ENCODE measurements at regions not wholly inside any gene's neighbourhood (a gene's known extent, or its start where the extent isn't known, plus 50 kb on each side); places are given as distances from the start of the nearest gene placed in this dataset.

DNA sequence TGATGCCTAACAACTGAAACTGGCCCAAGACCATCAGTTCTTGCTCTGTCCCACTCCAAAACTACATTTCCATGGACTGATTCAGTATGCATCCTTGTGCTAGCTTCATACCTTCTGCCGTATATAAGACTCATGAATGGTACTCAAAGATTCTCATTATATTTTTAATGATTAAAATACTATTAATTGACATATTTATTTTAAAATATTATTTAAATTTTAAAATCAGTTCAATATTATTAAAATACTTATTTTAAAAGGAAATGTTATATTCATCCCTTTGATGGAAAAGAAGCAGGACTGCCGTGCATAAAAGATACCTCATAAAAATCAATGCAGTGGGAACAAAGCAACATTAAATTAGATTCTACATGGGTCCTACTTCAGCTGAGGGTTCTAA lies 153.4 kb downstream of the AXIN2 start:
- TF ChIP-seq, protein P1, sequence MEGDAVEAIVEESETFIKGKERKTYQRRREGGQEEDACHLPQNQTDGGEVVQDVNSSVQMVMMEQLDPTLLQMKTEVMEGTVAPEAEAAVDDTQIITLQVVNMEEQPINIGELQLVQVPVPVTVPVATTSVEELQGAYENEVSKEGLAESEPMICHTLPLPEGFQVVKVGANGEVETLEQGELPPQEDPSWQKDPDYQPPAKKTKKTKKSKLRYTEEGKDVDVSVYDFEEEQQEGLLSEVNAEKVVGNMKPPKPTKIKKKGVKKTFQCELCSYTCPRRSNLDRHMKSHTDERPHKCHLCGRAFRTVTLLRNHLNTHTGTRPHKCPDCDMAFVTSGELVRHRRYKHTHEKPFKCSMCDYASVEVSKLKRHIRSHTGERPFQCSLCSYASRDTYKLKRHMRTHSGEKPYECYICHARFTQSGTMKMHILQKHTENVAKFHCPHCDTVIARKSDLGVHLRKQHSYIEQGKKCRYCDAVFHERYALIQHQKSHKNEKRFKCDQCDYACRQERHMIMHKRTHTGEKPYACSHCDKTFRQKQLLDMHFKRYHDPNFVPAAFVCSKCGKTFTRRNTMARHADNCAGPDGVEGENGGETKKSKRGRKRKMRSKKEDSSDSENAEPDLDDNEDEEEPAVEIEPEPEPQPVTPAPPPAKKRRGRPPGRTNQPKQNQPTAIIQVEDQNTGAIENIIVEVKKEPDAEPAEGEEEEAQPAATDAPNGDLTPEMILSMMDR (conservative IDR thresholded peaks at IDR 0.05): no peak
- no peak overlapping the region for H3K4me3 Mint-ChIP-seq
- no peak overlapping the region for H3K27ac Mint-ChIP-seq (ENCODE audit: unreplicated experiment)
- no peak for DNase-seq (ENCODE audit: low read depth, low spot score)
- H3K9me3 Mint-ChIP-seq: peaks cover 14% of the 10 kb centered on the region
- H3K27me3 Mint-ChIP-seq (ENCODE audit: low read depth): no peaks in the 10 kb centered on the region
- H3K4me1 Mint-ChIP-seq: peaks cover 11% of the 10 kb centered on the region
- peaks cover 3% of the 10 kb centered on the region for H3K36me3 Mint-ChIP-seq (ENCODE audit: low read depth)

DNA sequence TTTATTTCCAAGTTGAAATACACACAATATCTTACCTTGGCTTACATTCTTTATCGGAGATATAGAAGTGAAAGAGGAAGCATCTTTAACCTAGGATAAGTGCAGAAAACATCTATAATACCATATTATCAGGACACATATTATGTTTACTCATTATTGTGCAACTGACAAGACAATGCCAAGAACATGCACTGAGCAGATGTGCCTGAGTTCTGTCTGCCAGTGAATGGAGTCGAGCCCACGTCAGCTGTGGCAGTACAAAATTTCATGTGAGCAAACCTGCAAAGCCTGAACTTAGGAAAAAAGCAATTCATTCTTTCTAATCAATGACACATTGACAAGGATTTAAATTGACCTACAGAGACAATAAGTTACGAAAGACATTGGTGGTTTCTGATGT lies 154.4 kb downstream of the AXIN2 start:
- Mint-ChIP-seq H3K36me3 (ENCODE audit: low read depth) (peaks cover 3% of the 10 kb centered on the region), H3K9me3 (peaks cover 9% of the 10 kb centered on the region), H3K27ac (ENCODE audit: unreplicated experiment) (no peak overlapping the region), H3K4me1 (peaks cover 7% of the 10 kb centered on the region), H3K27me3 (ENCODE audit: low read depth) (no peaks in the 10 kb centered on the region), H3K4me3 (no peak overlapping the region)
- DNase-seq (ENCODE audit: low read depth, low spot score): no peak
- TF ChIP-seq, protein P1 (conservative IDR thresholded peaks at IDR 0.05): no peak

DNA sequence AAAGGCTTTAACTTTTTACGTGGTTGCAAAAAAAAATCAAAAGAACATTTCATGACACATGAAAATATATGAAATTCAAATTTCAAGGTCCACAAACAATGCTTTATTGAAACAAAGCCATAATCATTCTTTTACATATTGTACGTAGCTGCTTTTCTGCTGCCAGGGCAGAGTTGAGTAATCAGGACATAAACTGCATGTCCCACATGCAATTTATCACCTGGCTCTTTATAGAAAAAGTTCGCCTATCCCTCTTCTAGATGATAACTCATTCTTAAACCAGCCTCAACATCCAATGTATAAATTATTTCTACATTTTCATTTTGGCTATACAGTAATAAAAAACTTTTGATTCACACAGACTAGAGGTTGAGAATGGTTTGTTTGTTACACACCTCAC lies 154.9 kb downstream of the AXIN2 start:
- Mint-ChIP-seq H3K4me3 (no peak overlapping the region), H3K9me3 (peaks cover 8% of the 10 kb centered on the region), H3K27me3 (ENCODE audit: low read depth) (no peaks in the 10 kb centered on the region), H3K4me1 (peaks cover 11% of the 10 kb centered on the region), H3K27ac (ENCODE audit: unreplicated experiment) (no peak overlapping the region), H3K36me3 (ENCODE audit: low read depth) (peaks cover 3% of the 10 kb centered on the region)
- no peak for DNase-seq (ENCODE audit: low read depth, low spot score)
- TF ChIP-seq, protein P1 (conservative IDR thresholded peaks at IDR 0.05): no peak

DNA sequence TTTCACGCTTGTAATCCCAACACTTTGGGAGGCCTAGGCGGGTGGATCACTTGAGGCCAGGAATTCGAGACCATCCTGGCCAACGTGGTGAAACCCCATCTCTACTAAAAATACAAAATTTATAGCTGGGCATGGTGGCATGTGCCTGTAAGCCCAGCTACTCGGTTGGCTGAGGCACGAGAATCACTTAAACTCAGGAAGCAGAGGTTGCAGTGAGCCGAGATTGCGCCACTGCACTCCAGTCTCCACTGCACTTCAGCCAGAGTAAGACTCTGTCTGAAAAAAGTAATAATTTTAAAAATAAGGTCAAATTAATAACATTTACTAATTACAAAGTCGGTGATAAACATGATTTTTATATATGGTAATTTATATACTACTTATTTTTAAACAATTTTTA lies 155.9 kb downstream of the AXIN2 start:
- Mint-ChIP-seq H3K4me3 (no peak overlapping the region), H3K27ac (ENCODE audit: unreplicated experiment) (no peak overlapping the region), H3K4me1 (peaks cover 18% of the 10 kb centered on the region), H3K9me3 (peaks cover 4% of the 10 kb centered on the region), H3K27me3 (ENCODE audit: low read depth) (no peaks in the 10 kb centered on the region), H3K36me3 (ENCODE audit: low read depth) (no peaks in the 10 kb centered on the region)
- no peak for DNase-seq (ENCODE audit: low read depth, low spot score)
- TF ChIP-seq, protein P1 (conservative IDR thresholded peaks at IDR 0.05): no peak

DNA sequence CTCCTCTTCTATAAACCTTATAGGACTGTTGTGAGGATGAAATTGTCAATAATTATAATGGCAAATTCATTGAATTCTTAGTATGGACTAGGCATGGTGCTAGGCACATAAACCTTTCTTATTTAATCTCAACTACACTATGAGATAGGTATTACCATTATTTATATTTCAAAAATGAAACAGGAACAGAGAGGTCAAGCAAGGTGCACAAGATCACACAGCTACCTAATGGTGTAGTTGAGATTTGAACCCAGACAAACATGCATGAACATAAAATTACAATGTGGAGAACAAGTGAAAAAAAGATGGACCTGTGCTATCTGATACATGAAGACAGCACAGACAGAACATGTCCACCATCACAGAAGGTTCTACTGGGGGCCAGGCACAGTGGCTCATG lies 156.7 kb downstream of the AXIN2 start:
- TF ChIP-seq, protein P1 (conservative IDR thresholded peaks at IDR 0.05): no peak
- Mint-ChIP-seq H3K27me3 (ENCODE audit: low read depth) (no peaks in the 10 kb centered on the region), H3K9me3 (no peaks in the 10 kb centered on the region), H3K36me3 (ENCODE audit: low read depth) (no peaks in the 10 kb centered on the region), H3K4me1 (peaks cover 18% of the 10 kb centered on the region), H3K4me3 (no peak overlapping the region), H3K27ac (ENCODE audit: unreplicated experiment) (no peak overlapping the region)
- no peak for DNase-seq (ENCODE audit: low read depth, low spot score)

DNA sequence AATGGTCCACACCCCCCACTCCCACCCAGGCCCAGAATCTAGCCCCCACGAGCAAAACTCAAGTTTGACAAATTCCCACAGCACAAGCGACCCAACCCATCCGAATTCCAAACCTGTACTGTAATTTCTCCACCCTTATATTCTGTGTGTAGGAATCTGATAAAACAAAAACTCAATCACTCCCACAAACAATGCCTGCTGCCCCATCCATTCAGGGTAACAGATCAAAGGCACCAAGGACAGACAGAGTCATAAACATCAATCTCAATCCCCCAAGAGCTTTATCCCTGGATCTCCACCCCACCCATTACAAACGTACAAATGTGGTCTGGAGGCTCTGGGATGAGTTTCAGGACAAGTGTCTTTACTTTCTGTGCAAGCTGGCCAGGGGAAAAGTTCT lies 157.8 kb downstream of the AXIN2 start:
- Mint-ChIP-seq H3K27ac (ENCODE audit: unreplicated experiment) (peak overlapping the region; percentile 3), H3K9me3 (no peaks in the 10 kb centered on the region), H3K36me3 (ENCODE audit: low read depth) (no peaks in the 10 kb centered on the region), H3K4me3 (no peak overlapping the region), H3K27me3 (ENCODE audit: low read depth) (no peaks in the 10 kb centered on the region), H3K4me1 (peaks cover 18% of the 10 kb centered on the region)
- TF ChIP-seq, protein P1 (conservative IDR thresholded peaks at IDR 0.05): no peak
- DNase-seq (ENCODE audit: low read depth, low spot score): no peak

All from neural crest cell (in vitro differentiated cells).